Sigmoid colon (tissue), 6 donors: ENCODE measurements at regions not wholly inside any gene's neighbourhood (a gene's known extent, or its start where the extent isn't known, plus 50 kb on each side); places are given as distances from the start of the nearest gene placed in this dataset.

Experiments
- DNase-seq: peaks from one replicate; pipeline ENCODE4 v3.0.0-alpha.2; 2019
- H3K27ac ChIP-seq, 4 donors: fragments of 200-600 bp; sonication (generic); one replicate each; pipeline ENCODE4 v1.5.1; 2016 to 2019; ENCODE audit warnings: mild to moderate bottlenecking in 1 of 4
- H3K27me3 ChIP-seq, 3 donors: fragments of 200-600 bp; sonication (generic); one replicate each; pipeline ENCODE4 v1.5.1; 2019; ENCODE audit warnings: mild to moderate bottlenecking in 1 of 3
- H3K36me3 ChIP-seq, 4 donors: fragments of 200-600 bp; sonication (generic); one replicate each; pipeline ENCODE4 v1.5.1; 2016 to 2019
- H3K4me1 ChIP-seq, 4 donors: fragments of 200-600 bp; sonication (generic); one replicate each; pipeline ENCODE4 v1.5.1; 2017 to 2019
- H3K4me3 ChIP-seq, 4 donors: fragments of 200-600 bp; sonication (generic); one replicate each; pipeline ENCODE4 v1.5.1; 2017 to 2019; ENCODE audit warnings: mild to moderate bottlenecking in 2 of 4, moderate library complexity in 1 of 4
- H3K9me3 ChIP-seq, 4 donors: fragments of 200-600 bp in 3 of 4; sonication (generic) in 3 of 4; one replicate each; pipeline versions ENCODE4 v1.5.1 to v1.6.1; 2013 to 2019
- CTCF ChIP-seq, 4 experiments: fragments of 450-650 bp in 3 of 4; fragments of 200-600 bp in 1 of 4; IDR thresholded peaks; one replicate each; pipeline ENCODE4 v1.5.1; 2016 to 2019; ENCODE audit warnings: antibody characterized with exemption in 4 of 4, mild to moderate bottlenecking in 3 of 4, moderate library complexity in 2 of 4
- EP300 ChIP-seq, 4 donors: sonication (generic); formaldehyde crosslinking; IDR thresholded peaks; one replicate each; pipeline ENCODE4 v1.6.1; 2017; ENCODE audit warnings: antibody characterized with exemption in 4 of 4
- POLR2A ChIP-seq, 2 donors: fragments of 450-650 bp; IDR thresholded peaks; one replicate each; pipeline ENCODE4 v1.6.1; 2016; ENCODE audit warnings: antibody characterized with exemption in 2 of 2, mild to moderate bottlenecking in 2 of 2, moderate library complexity in 2 of 2
- POLR2AphosphoS5 ChIP-seq, 4 donors: sonication (generic); formaldehyde crosslinking; IDR thresholded peaks; one replicate each; pipeline ENCODE4 v1.6.1; 2017; ENCODE audit warnings: antibody characterized with exemption in 4 of 4
- WGBS, 2 donors: extraction: QIAGEN DNeasy Blood & Tissue Kit; methylation state at CpG; one replicate each; pipeline ENCODE4 v1.1.7; 2013; 5-methylcytosine and 5-hydroxymethylcytosine counted together
- intact Hi-C: fragments of 100-400 bp; cut with DNase I; formaldehyde crosslinking; loops from one replicate; pipeline ENCODE4 v1.15.1; 2023
- donor health status: healthy with polysubstance abuse.
- donor health status: healthy.

- Histone ChIP-seq H3K27ac (no peak overlapping the region), H3K9me3 (peaks cover 0 to 11% (median 5%) of the 10 kb centered on the region in 4 donors), H3K4me1 (no peaks in the 10 kb centered on the region), H3K4me3 (no peak overlapping the region), H3K27me3 (no peaks in the 10 kb centered on the region), H3K36me3 (no peaks in the 10 kb centered on the region)
- WGBS, 2 donors, result 74 to 85% methylated on average over 5 of the region's 5 CpGs
- no peak for DNase-seq
- TF ChIP-seq POLR2A (IDR thresholded peaks at IDR 0.05) (no peak), EP300 (IDR thresholded peaks at IDR 0.05) (no peak), POLR2AphosphoS5 (IDR thresholded peaks at IDR 0.05) (no peak), CTCF (IDR thresholded peaks at IDR 0.05) (no peak)
- intact Hi-C loops, result no loop called here
These were observed 75.3 kb downstream of the HLX start for GRCh38 chr1:220954321-220955075.

- no peak overlapping the region for H3K4me3 ChIP-seq
- H3K27me3 ChIP-seq, result no peaks in the 10 kb centered on the region
- TF ChIP-seq POLR2AphosphoS5 (IDR thresholded peaks at IDR 0.05) (no peak), POLR2A (IDR thresholded peaks at IDR 0.05) (no peak), CTCF (IDR thresholded peaks at IDR 0.05) (no peak), EP300 (IDR thresholded peaks at IDR 0.05) (no peak)
- 70 to 86% methylated on average over 4 of the region's 4 CpGs for WGBS, 2 donors
- H3K4me1 ChIP-seq, result no peaks in the 10 kb centered on the region
- DNase-seq, result no peak
- H3K36me3 ChIP-seq, result no peaks in the 10 kb centered on the region
- intact Hi-C loops, result no loop called here
- H3K9me3 ChIP-seq, result peaks cover 0 to 7% (median 2%) of the 10 kb centered on the region in 4 donors
- H3K27ac ChIP-seq, result no peak overlapping the region
These were observed 75.9 kb downstream of the HLX start for GRCh38 chr1:220955116-220955515.

GRCh38 chr1:220956501-220957232 lies 77.4 kb downstream of the HLX start:
- no peak for DNase-seq
- Histone ChIP-seq H3K9me3 (no peaks in the 10 kb centered on the region), H3K4me1 (peaks cover 0 to 4% (median 0%) of the 10 kb centered on the region in 4 donors), H3K36me3 (no peaks in the 10 kb centered on the region), H3K4me3 (no peak overlapping the region), H3K27ac (peak overlapping the region in 1 of 4 donors; percentile 23), H3K27me3 (no peaks in the 10 kb centered on the region)
- intact Hi-C loops, result no loop called here
- TF ChIP-seq EP300 (IDR thresholded peaks at IDR 0.05) (no peak), POLR2AphosphoS5 (IDR thresholded peaks at IDR 0.05) (no peak), CTCF (IDR thresholded peaks at IDR 0.05) (no peak)
- WGBS, 2 donors, result 37 to 70% methylated on average over 2 of the region's 2 CpGs

- DNase-seq, result no peak
- 64 to 82% methylated on average over 3 of the region's 3 CpGs for whole genome bisulfite sequencing, 2 donors
- Histone ChIP-seq H3K27me3 (no peaks in the 10 kb centered on the region), H3K27ac (peak overlapping the region in 1 of 4 donors; percentile 23), H3K4me3 (no peak overlapping the region), H3K9me3 (no peaks in the 10 kb centered on the region), H3K4me1 (peaks cover 0 to 6% (median 0%) of the 10 kb centered on the region in 4 donors), H3K36me3 (no peaks in the 10 kb centered on the region)
- intact Hi-C loops, result no loop called here
- peak in 1 of 4 donors; percentile 41 for TF ChIP-seq POLR2AphosphoS5 (IDR thresholded peaks at IDR 0.05)
- no peak for TF ChIP-seq CTCF (IDR thresholded peaks at IDR 0.05)
These were observed 78.0 kb downstream of the HLX start for GRCh38 chr1:220957233-220957605.
